Breast epithelium (tissue), 3 donors: ENCODE measurements at regions not wholly inside any gene's neighbourhood (a gene's known extent, or its start where the extent isn't known, plus 50 kb on each side); places are given as distances from the start of the nearest gene placed in this dataset.

Experiments
- CTCF ChIP-seq, 3 donors: fragments of 450-650 bp; IDR thresholded peaks; one replicate each; pipeline ENCODE4 v1.5.1; 2016 to 2017; ENCODE audit warnings: antibody characterized with exemption in 3 of 3, mild to moderate bottlenecking in 3 of 3, moderate library complexity in 3 of 3
- POLR2AphosphoS5 ChIP-seq, 3 donors: sonication (generic); formaldehyde crosslinking; IDR thresholded peaks; one replicate each; pipeline ENCODE4 v1.6.1; 2017; ENCODE audit warnings: antibody characterized with exemption in 3 of 3

- TF ChIP-seq CTCF (IDR thresholded peaks at IDR 0.05) (no peak), POLR2AphosphoS5 (IDR thresholded peaks at IDR 0.05) (no peak)
These were observed 623.2 kb upstream of the PKN2 start for GRCh38 chr1:88060750-88061491.
